HG02642 (cell line): ENCODE measurements at regions not wholly inside any gene's neighbourhood (a gene's known extent, or its start where the extent isn't known, plus 50 kb on each side); places are given as distances from the start of the nearest gene placed in this dataset.
"Not testable (repeated sequence)": the region's sequence is repeated elsewhere in the genome, so short reads cannot be mapped to it uniquely, and the experiment has no call there.

Source experiments
- ATAC-seq: cut with Tn5 transposase; IDR thresholded peaks from one replicate; pipeline ENCODE4 v1.9.1; 2021; ENCODE audit warnings: mild to moderate bottlenecking; ENCODE audit not compliant: unreplicated experiment, poor library complexity

GRCh38 chr10:65423043-65423442 lies 1502.8 kb upstream of the LRRTM3 start:
- ATAC-seq: no peak

GRCh38 chr10:65429381-65429780 lies 1496.5 kb upstream of the LRRTM3 start:
- ATAC-seq: not testable (repeated sequence)

- ATAC-seq: no peak
These were observed 1494.9 kb upstream of the LRRTM3 start for GRCh38 chr10:65430979-65431378.

GRCh38 chr10:65470986-65471385 lies 1454.8 kb upstream of the LRRTM3 start:
- ATAC-seq: no peak

GRCh38 chr10:65482848-65483247 lies 1443.0 kb upstream of the LRRTM3 start:
- ATAC-seq: no peak

GRCh38 chr10:65491799-65492198 lies 1434.0 kb upstream of the LRRTM3 start:
- no peak for ATAC-seq

- no peak for ATAC-seq
These were observed 1429.3 kb upstream of the LRRTM3 start for GRCh38 chr10:65496541-65496940.

- ATAC-seq: no peak
These were observed 1428.0 kb upstream of the LRRTM3 start for GRCh38 chr10:65497837-65498236.

GRCh38 chr10:65500716-65501115 lies 1425.1 kb upstream of the LRRTM3 start:
- no peak for ATAC-seq

- ATAC-seq: no peak
These were observed 1424.6 kb upstream of the LRRTM3 start for GRCh38 chr10:65501259-65501658.

GRCh38 chr10:65518379-65518778 lies 1407.5 kb upstream of the LRRTM3 start:
- ATAC-seq: no peak

GRCh38 chr10:65528986-65529385 lies 1396.8 kb upstream of the LRRTM3 start:
- ATAC-seq: no peak

- ATAC-seq: no peak
These were observed 1394.3 kb upstream of the LRRTM3 start for GRCh38 chr10:65531545-65531944.

GRCh38 chr10:65534771-65535170 lies 1391.1 kb upstream of the LRRTM3 start:
- ATAC-seq: no peak

- no peak for ATAC-seq
These were observed 1381.1 kb upstream of the LRRTM3 start for GRCh38 chr10:65544756-65545155.

GRCh38 chr10:65548001-65548400 lies 1377.8 kb upstream of the LRRTM3 start:
- ATAC-seq: no peak

- ATAC-seq: no peak
These were observed 1375.1 kb upstream of the LRRTM3 start for GRCh38 chr10:65550761-65551160.

- no peak for ATAC-seq
These were observed 1370.6 kb upstream of the LRRTM3 start for GRCh38 chr10:65555192-65555591.

GRCh38 chr10:65556006-65556405 lies 1369.8 kb upstream of the LRRTM3 start:
- ATAC-seq: no peak

- ATAC-seq: no peak
These were observed 1366.5 kb upstream of the LRRTM3 start for GRCh38 chr10:65559369-65559768.

GRCh38 chr10:65565246-65565645 lies 1360.6 kb upstream of the LRRTM3 start:
- ATAC-seq: no peak

GRCh38 chr10:65566906-65567305 lies 1358.9 kb upstream of the LRRTM3 start:
- ATAC-seq: no peak
